T-cell (primary cell): ENCODE measurements at regions not wholly inside any gene's neighbourhood (a gene's known extent, or its start where the extent isn't known, plus 50 kb on each side); places are given as distances from the start of the nearest gene placed in this dataset.
"Not testable (repeated sequence)": the region's sequence is repeated elsewhere in the genome, so short reads cannot be mapped to it uniquely, and the experiment has no call there.

Source experiments
- ATAC-seq, 4 experiments: fragments of 200-7000 bp in 3 of 4; fragments of 150-1000 bp in 1 of 4; cut with Tn5 transposase; replicated peaks in 1 of 4; 1 replicate in 3 of 4; 2 replicates in 1 of 4; pipeline ENCODE4 v1.10.0; 2021; ENCODE audit warnings: moderate library complexity in 3 of 4, mild to moderate bottlenecking in 2 of 4, moderate number of reproducible peaks in 1 of 4
- CTCF ChIA-PET, 2 donors: fragments of 300-600 bp; sonication (Branson Sonifier 250); formaldehyde crosslinking; loops; one replicate each; lab custom pipeline; 2022; ENCODE audit warnings: antibody characterized with exemption in 2 of 2; lab: Charles Lee
- POLR2A ChIA-PET, 2 donors: fragments of 300-600 bp; sonication (Branson Sonifier 250); formaldehyde crosslinking; loops; one replicate each; lab custom pipeline; 2022; ENCODE audit warnings: antibody characterized with exemption in 2 of 2; lab: Charles Lee
- DNase-seq, 35 experiments: peaks; one replicate each; pipeline versions ENCODE4 v3.0.0 to v3.0.0-alpha.2; 2013 to 2023
- H3K27ac ChIP-seq: one replicate; pipeline ENCODE4 v1.5.1; 2013; ENCODE audit warnings: low read length
- H3K27me3 ChIP-seq, 2 experiments: replicated peaks in 1 of 2; 1 replicate in 1 of 2; 2 replicates in 1 of 2; pipeline versions ENCODE4 v1.6.1 to v1.7.0; 2013; ENCODE audit warnings: low read length in 1 of 2, mixed read lengths in 1 of 2; ENCODE audit not compliant: control insufficient read depth in 2 of 2, insufficient read depth in 2 of 2; ENCODE audit errors: extremely low read depth in 1 of 2
- H3K36me3 ChIP-seq, 2 donors: 1 replicate in 1 of 2; 2 replicates in 1 of 2; pipeline versions ENCODE4 v1.6.1 to v1.7.0; 2013; ENCODE audit warnings: low read length in 1 of 2; ENCODE audit not compliant: control insufficient read depth in 2 of 2, insufficient read depth in 1 of 2; ENCODE audit errors: extremely low read depth in 1 of 2
- H3K4me1 ChIP-seq, 2 experiments: 1 replicate in 1 of 2; 2 replicates in 1 of 2; pipeline versions ENCODE4 v1.6.1 to v1.7.0; 2013; ENCODE audit warnings: low read length in 2 of 2, mixed read lengths in 1 of 2; ENCODE audit not compliant: insufficient read depth in 2 of 2, control insufficient read depth in 1 of 2; ENCODE audit errors: extremely low read depth in 1 of 2
- H3K4me3 ChIP-seq, 2 donors: 1 replicate in 1 of 2; 2 replicates in 1 of 2; pipeline versions ENCODE4 v1.5.1 to v1.7.0; 2013; ENCODE audit warnings: mild to moderate bottlenecking in 2 of 2, low read length in 1 of 2, moderate library complexity in 1 of 2; ENCODE audit not compliant: control insufficient read depth in 1 of 2; ENCODE audit errors: extremely low read depth in 1 of 2
- H3K9me3 ChIP-seq: 2 replicates; pipeline ENCODE4 v1.7.0; 2013
- H3K27ac Mint-ChIP-seq, 2 donors: one replicate each; pipeline ENCODE4 v1.8.0; 2020 to 2021; ENCODE audit warnings: mild to moderate bottlenecking in 2 of 2, mixed read lengths in 2 of 2
- H3K27me3 Mint-ChIP-seq, 2 donors: one replicate each; pipeline ENCODE4 v1.8.0; 2021 to 2022; ENCODE audit warnings: mixed read lengths in 2 of 2
- H3K36me3 Mint-ChIP-seq: one replicate; pipeline ENCODE4 v1.8.0; 2021; ENCODE audit warnings: mixed read lengths
- H3K4me1 Mint-ChIP-seq, 3 donors: one replicate each; pipeline ENCODE4 v1.8.0; 2020 to 2022; ENCODE audit warnings: mixed read lengths in 3 of 3, mild to moderate bottlenecking in 1 of 3
- H3K4me3 Mint-ChIP-seq, 3 donors: one replicate each; pipeline ENCODE4 v1.8.0; 2020 to 2022; ENCODE audit warnings: mild to moderate bottlenecking in 3 of 3, mixed read lengths in 3 of 3, moderate library complexity in 3 of 3
- H3K9me3 Mint-ChIP-seq, 3 donors: one replicate each; pipeline ENCODE4 v1.8.0; 2020 to 2022; ENCODE audit warnings: mixed read lengths in 3 of 3
- WGBS: methylation state at CpG from one replicate; pipeline ENCODE4 v1.1.5; 2013; ENCODE audit warnings: missing lambda C conversion rate; ENCODE audit not compliant: insufficient coverage; 5-methylcytosine and 5-hydroxymethylcytosine counted together

GRCh38 chr14:89473989-89474388, 57.0 kb upstream of the FOXN3 start:
- peaks cover 38% of the 10 kb centered on the region for H3K36me3 Mint-ChIP-seq
- H3K27ac Mint-ChIP-seq, result no peak overlapping the region
- H3K4me3 ChIP-seq, result no peak overlapping the region
- no peak for DNase-seq
- H3K4me1 Mint-ChIP-seq, result peaks cover 43 to 57% (median 44%) of the 10 kb centered on the region in 3 donors
- no peak for ATAC-seq
- WGBS, result 100% methylated on average over 2 of the region's 2 CpGs
- no peak overlapping the region for H3K27ac ChIP-seq
- no peaks in the 10 kb centered on the region for H3K9me3 Mint-ChIP-seq
- H3K27me3 Mint-ChIP-seq, result no peaks in the 10 kb centered on the region
- peaks cover 2 to 10% of the 10 kb centered on the region in 2 experiments for H3K4me1 ChIP-seq
- H3K27me3 ChIP-seq, result no peaks in the 10 kb centered on the region
- H3K9me3 ChIP-seq, result no peaks in the 10 kb centered on the region
- H3K36me3 ChIP-seq, result peaks cover 8 to 17% of the 10 kb centered on the region in 2 donors
- H3K4me3 Mint-ChIP-seq, result no peak overlapping the region
- CTCF ChIA-PET, result no interaction called here
- POLR2A ChIA-PET, result no interaction called here

DNA sequence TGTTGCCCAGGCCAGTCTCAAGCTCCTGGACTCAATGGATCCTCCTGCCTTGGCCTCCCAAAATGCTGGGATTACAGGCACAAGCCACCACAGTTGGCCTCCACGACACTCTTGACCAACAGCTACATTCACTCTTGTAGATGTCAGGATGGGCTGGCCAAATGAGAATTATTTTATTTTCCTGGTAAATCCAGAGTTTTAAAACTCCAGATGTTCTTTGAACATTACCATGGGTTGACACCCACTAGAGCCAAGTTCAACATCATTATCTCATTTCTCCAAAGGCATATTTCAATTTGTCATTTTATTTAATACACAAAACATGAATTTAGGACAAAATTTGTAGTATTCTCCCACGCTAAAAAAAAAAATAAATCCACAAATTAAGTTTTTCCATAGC, 56.5 kb upstream of the FOXN3 start:
- no peaks in the 10 kb centered on the region for H3K27me3 Mint-ChIP-seq
- H3K9me3 ChIP-seq, result no peaks in the 10 kb centered on the region
- ATAC-seq (no peak), DNase-seq (no peak)
- no peaks in the 10 kb centered on the region for H3K9me3 Mint-ChIP-seq
- ChIA-PET CTCF (interaction anchor here in 1 of 2 donors (0.7 kb wide), 1 partner anchor 493 kb away, joined by 3 read pairs; no protein-coding TSS in a partner anchor), POLR2A (no interaction called here)
- peaks cover 45 to 61% (median 48%) of the 10 kb centered on the region in 3 donors for H3K4me1 Mint-ChIP-seq
- H3K4me3 Mint-ChIP-seq, result no peak overlapping the region
- H3K27me3 ChIP-seq, result no peaks in the 10 kb centered on the region
- no peak overlapping the region for H3K27ac ChIP-seq
- peaks cover 38% of the 10 kb centered on the region for H3K36me3 Mint-ChIP-seq
- H3K4me3 ChIP-seq, result no peak overlapping the region
- peaks cover 2 to 14% of the 10 kb centered on the region in 2 experiments for H3K4me1 ChIP-seq
- peaks cover 8 to 17% of the 10 kb centered on the region in 2 donors for H3K36me3 ChIP-seq
- 100% methylated on average over 1 of the region's 2 CpGs for WGBS
- no peak overlapping the region for H3K27ac Mint-ChIP-seq

DNA sequence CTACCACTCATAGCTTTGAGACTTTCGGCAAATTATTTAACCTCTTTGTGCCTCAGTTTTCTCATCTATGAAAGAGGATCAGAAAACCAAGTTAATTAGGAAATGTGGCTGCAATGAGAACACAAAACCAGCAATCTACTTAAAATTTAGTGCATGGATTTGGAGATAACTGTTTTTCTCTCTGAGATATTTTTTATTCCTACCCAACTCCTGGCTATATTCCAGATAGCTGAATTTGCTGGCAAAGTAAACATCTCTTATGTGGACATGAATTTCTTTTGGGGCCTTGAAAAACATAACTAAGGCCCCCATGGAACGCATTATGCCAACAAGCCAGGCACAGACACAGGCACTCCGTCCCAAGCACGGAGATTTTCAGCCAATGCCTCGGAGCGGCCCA, 53.4 kb upstream of the FOXN3 start:
- Histone ChIP-seq H3K9me3 (no peaks in the 10 kb centered on the region), H3K27ac (no peak overlapping the region), H3K36me3 (peaks cover 8 to 22% of the 10 kb centered on the region in 2 donors), H3K4me3 (no peak overlapping the region), H3K4me1 (peaks cover 2 to 42% of the 10 kb centered on the region in 2 experiments), H3K27me3 (no peaks in the 10 kb centered on the region)
- Mint-ChIP-seq H3K4me1 (peaks cover 53 to 65% (median 64%) of the 10 kb centered on the region in 3 donors), H3K27me3 (no peaks in the 10 kb centered on the region), H3K27ac (no peak overlapping the region), H3K9me3 (no peaks in the 10 kb centered on the region), H3K4me3 (no peak overlapping the region), H3K36me3 (peaks cover 35% of the 10 kb centered on the region)
- ChIA-PET CTCF (no interaction called here), POLR2A (interaction anchor here in 1 of 2 donors (0.9 kb wide), 1 partner anchor 20 kb away, joined by 3 read pairs; no protein-coding TSS in a partner anchor)
- 100% methylated on average over 1 of the region's 6 CpGs for WGBS
- ATAC-seq (no peak), DNase-seq (no peak)

GRCh38 chr14:89469210-89470198, 52.5 kb upstream of the FOXN3 start:
- peaks cover 42% of the 10 kb centered on the region for H3K36me3 Mint-ChIP-seq
- peaks cover 2 to 42% of the 10 kb centered on the region in 2 experiments for H3K4me1 ChIP-seq
- no peak overlapping the region for H3K27ac ChIP-seq
- WGBS, result 96% methylated on average over 14 of the region's 18 CpGs
- ATAC-seq, result no peak
- DNase-seq, result no peak
- no peak overlapping the region for H3K4me3 Mint-ChIP-seq
- H3K4me3 ChIP-seq, result no peak overlapping the region
- ChIA-PET POLR2A (interaction anchor here in 1 of 2 donors (0.9 kb wide), 1 partner anchor 20 kb away, joined by 3 read pairs; no protein-coding TSS in a partner anchor), CTCF (no interaction called here)
- H3K36me3 ChIP-seq, result peaks cover 8 to 22% of the 10 kb centered on the region in 2 donors
- no peaks in the 10 kb centered on the region for H3K27me3 Mint-ChIP-seq
- H3K27ac Mint-ChIP-seq, result peak overlapping the region in 1 of 2 donors; percentile 12
- peaks cover 56 to 68% (median 58%) of the 10 kb centered on the region in 3 donors for H3K4me1 Mint-ChIP-seq
- H3K9me3 Mint-ChIP-seq, result no peaks in the 10 kb centered on the region
- H3K27me3 ChIP-seq, result no peaks in the 10 kb centered on the region
- H3K9me3 ChIP-seq, result no peaks in the 10 kb centered on the region

GRCh38 chr14:89468566-89468965, 51.5 kb upstream of the FOXN3 start:
- DNase-seq (no peak), ATAC-seq (no peak)
- H3K9me3 Mint-ChIP-seq, result no peaks in the 10 kb centered on the region
- no peak overlapping the region for H3K27ac ChIP-seq
- no peaks in the 10 kb centered on the region for H3K9me3 ChIP-seq
- H3K27me3 ChIP-seq, result no peaks in the 10 kb centered on the region
- CTCF ChIA-PET, result interaction anchor here in 1 of 2 donors (1.1 kb wide), 1 partner anchor 15 kb away, joined by 4 read pairs; no protein-coding TSS in a partner anchor
- POLR2A ChIA-PET, result no interaction called here
- 95% methylated on average over 2 of the region's 6 CpGs for WGBS
- peaks cover 53 to 69% (median 57%) of the 10 kb centered on the region in 3 donors for H3K4me1 Mint-ChIP-seq
- H3K36me3 Mint-ChIP-seq, result peaks cover 39% of the 10 kb centered on the region
- H3K27ac Mint-ChIP-seq, result peak overlapping the region in 1 of 2 donors; percentile 21
- no peak overlapping the region for H3K4me3 Mint-ChIP-seq
- no peaks in the 10 kb centered on the region for H3K27me3 Mint-ChIP-seq
- peaks cover 2 to 42% of the 10 kb centered on the region in 2 experiments for H3K4me1 ChIP-seq
- H3K36me3 ChIP-seq, result peaks cover 8 to 22% of the 10 kb centered on the region in 2 donors
- H3K4me3 ChIP-seq, result no peak overlapping the region

DNA sequence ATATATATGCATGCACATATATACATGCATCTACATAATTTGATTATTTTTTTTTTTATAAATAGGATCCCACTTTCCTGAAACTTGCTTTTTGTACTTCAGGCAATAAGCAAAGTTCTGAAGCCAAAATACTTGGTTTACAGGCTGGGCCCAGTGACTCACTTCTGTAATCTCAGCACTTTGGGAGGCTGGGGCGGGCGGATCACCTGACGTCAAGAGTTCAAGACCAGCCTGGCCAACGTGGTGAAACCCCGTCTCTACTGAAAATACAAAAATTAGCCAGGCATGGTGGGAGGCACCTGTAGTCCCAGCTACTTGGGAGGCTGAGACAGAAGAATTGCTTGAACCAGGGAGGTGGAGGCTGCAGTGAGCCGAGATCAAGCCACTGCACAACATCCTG, 51.0 kb upstream of the FOXN3 start:
- H3K27me3 ChIP-seq, DNase-seq, ATAC-seq, H3K4me3 Mint-ChIP-seq, H3K27ac ChIP-seq, H3K9me3 Mint-ChIP-seq, H3K27me3 Mint-ChIP-seq, H3K9me3 ChIP-seq, H3K4me3 ChIP-seq: not testable (repeated sequence)
- H3K36me3 ChIP-seq, result peaks cover 8 to 22% of the 10 kb centered on the region in 2 donors
- WGBS, result 84% methylated on average over 5 of the region's 6 CpGs
- Mint-ChIP-seq H3K36me3 (peaks cover 35% of the 10 kb centered on the region), H3K4me1 (peaks cover 48 to 68% (median 60%) of the 10 kb centered on the region in 3 donors), H3K27ac (peak overlapping the region in 1 of 2 donors; percentile 21)
- POLR2A ChIA-PET, result interaction anchor here in 1 of 2 donors (0.7 kb wide), 1 partner anchor 48 kb away, joined by 3 read pairs; no protein-coding TSS in a partner anchor
- CTCF ChIA-PET, result interaction anchor here in 1 of 2 donors (1.1 kb wide), 1 partner anchor 15 kb away, joined by 4 read pairs; no protein-coding TSS in a partner anchor
- H3K4me1 ChIP-seq, result peaks cover 2 to 42% of the 10 kb centered on the region in 2 experiments
